Calu3 (cell line): ENCODE measurements at regions not wholly inside any gene's neighbourhood (a gene's known extent, or its start where the extent isn't known, plus 50 kb on each side); places are given as distances from the start of the nearest gene placed in this dataset.

Experiments
- BruUV-seq: library from RNA; stranded (reverse); fragments of 400-500 nt; replicated peaks from 2 replicates; lab custom pipeline; 2021; lab: Mats Ljungman, UMichigan
- CTCF ChIA-PET: fragments of 300-600 bp; sonication (Branson Sonifier 250); formaldehyde crosslinking; loops from one replicate; lab custom pipeline; 2022; ENCODE audit warnings: antibody characterized with exemption; lab: Charles Lee
- DNase-seq: peaks from one replicate; pipeline ENCODE4 v3.0.0; 2022
- H3K27ac Mint-ChIP-seq: one replicate; pipeline ENCODE4 v1.8.0; 2022; ENCODE audit warnings: mixed read lengths; ENCODE audit not compliant: unreplicated experiment
- H3K27me3 Mint-ChIP-seq: one replicate; pipeline ENCODE4 v1.8.0; 2022; ENCODE audit warnings: mixed read lengths; ENCODE audit not compliant: unreplicated experiment
- H3K36me3 Mint-ChIP-seq: one replicate; pipeline ENCODE4 v1.8.0; 2022; ENCODE audit warnings: mild to moderate bottlenecking, moderate library complexity, mixed read lengths; ENCODE audit not compliant: insufficient read depth, unreplicated experiment
- H3K4me1 Mint-ChIP-seq: one replicate; pipeline ENCODE4 v1.8.0; 2022; ENCODE audit warnings: mild to moderate bottlenecking, low read depth, mixed read lengths; ENCODE audit not compliant: unreplicated experiment
- H3K4me3 Mint-ChIP-seq: one replicate; pipeline ENCODE4 v1.8.0; 2022; ENCODE audit warnings: mild to moderate bottlenecking, low read depth, moderate library complexity, mixed read lengths; ENCODE audit not compliant: unreplicated experiment
- H3K9me3 Mint-ChIP-seq: one replicate; pipeline ENCODE4 v1.8.0; 2022; ENCODE audit warnings: low read depth, mixed read lengths; ENCODE audit not compliant: unreplicated experiment
- CTCF ChIP-seq: fragments of 200-600 bp; IDR thresholded peaks from one replicate; pipeline ENCODE4 v1.8.0; 2022; ENCODE audit warnings: antibody characterized with exemption; ENCODE audit not compliant: unreplicated experiment
- intact Hi-C: fragments of 100-400 bp; cut with micrococcal nuclease; formaldehyde crosslinking; loops from one replicate; pipeline ENCODE4 v1.10.0; 2022; ENCODE audit not compliant: unreplicated experiment

DNA sequence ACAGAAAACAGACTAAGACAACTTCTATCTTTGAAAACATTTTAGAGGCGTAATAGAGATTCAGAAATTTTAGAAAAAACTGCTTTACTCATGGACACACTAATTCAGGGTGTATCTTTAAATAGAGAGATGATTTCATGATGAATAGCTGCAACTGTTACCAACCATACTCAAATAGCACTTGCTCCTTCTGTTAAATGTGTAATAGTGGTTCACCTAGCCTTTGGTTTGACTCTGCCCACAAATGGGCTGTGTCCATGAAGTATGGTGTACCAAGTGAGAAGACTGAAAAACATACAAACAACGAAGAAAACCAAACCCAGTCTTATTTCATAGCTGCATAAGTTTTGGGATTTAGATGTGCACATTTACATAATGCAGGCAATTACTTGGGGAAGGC is 610.6 kb downstream of the PLCL1 start:
- no peak overlapping the region for H3K27ac Mint-ChIP-seq

DNA sequence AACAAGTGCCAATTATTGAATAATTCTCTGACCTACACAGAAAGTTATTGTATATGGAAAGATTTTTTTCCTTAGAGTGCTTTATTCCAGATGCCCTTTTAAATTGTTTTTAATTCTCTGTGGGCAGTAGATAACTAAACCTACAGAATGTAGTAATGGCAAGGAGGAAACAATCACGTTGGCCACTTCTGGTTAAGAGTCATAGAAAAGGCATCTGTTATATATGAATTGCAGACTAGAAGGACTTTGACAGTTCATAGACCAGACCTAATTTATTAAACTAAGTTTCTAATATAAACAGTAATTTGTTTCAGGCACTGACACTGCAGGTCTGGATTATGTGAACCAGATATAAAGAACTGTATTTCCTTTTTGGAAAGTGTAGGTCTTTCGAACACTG is 607.5 kb downstream of the PLCL1 start:
- no peaks in the 10 kb centered on the region for H3K4me1 Mint-ChIP-seq
- BruUV-seq = no TSS peak
- no peak for TF ChIP-seq CTCF
- no peak for DNase-seq
- no peak overlapping the region for H3K4me3 Mint-ChIP-seq
- H3K9me3 Mint-ChIP-seq = no peaks in the 10 kb centered on the region
- intact Hi-C loops = no loop called here
- H3K27ac Mint-ChIP-seq = no peak overlapping the region
- no peaks in the 10 kb centered on the region for H3K36me3 Mint-ChIP-seq
- no peaks in the 10 kb centered on the region for H3K27me3 Mint-ChIP-seq
- CTCF ChIA-PET = no interaction called here

More for the DNA sequence above, 610.6 kb downstream of the PLCL1 start:
- Mint-ChIP-seq H3K36me3 (no peaks in the 10 kb centered on the region), H3K9me3 (no peaks in the 10 kb centered on the region), H3K4me3 (no peak overlapping the region), H3K4me1 (no peaks in the 10 kb centered on the region), H3K27me3 (no peaks in the 10 kb centered on the region)
- no peak for DNase-seq
- no peak for TF ChIP-seq CTCF
- no TSS peak for BruUV-seq
- CTCF ChIA-PET = no interaction called here
- intact Hi-C loops = no loop called here

GRCh38 chr2:198408171-198408570 is 603.8 kb downstream of the PLCL1 start:
- H3K4me1 Mint-ChIP-seq = no peaks in the 10 kb centered on the region
- H3K27me3 Mint-ChIP-seq = no peaks in the 10 kb centered on the region
- no peaks in the 10 kb centered on the region for H3K9me3 Mint-ChIP-seq
- CTCF ChIA-PET = no interaction called here
- H3K4me3 Mint-ChIP-seq = no peak overlapping the region
- no peaks in the 10 kb centered on the region for H3K36me3 Mint-ChIP-seq
- BruUV-seq = no TSS peak
- intact Hi-C loops = no loop called here
- no peak overlapping the region for H3K27ac Mint-ChIP-seq
- no peak for DNase-seq
- TF ChIP-seq CTCF = no peak

DNA sequence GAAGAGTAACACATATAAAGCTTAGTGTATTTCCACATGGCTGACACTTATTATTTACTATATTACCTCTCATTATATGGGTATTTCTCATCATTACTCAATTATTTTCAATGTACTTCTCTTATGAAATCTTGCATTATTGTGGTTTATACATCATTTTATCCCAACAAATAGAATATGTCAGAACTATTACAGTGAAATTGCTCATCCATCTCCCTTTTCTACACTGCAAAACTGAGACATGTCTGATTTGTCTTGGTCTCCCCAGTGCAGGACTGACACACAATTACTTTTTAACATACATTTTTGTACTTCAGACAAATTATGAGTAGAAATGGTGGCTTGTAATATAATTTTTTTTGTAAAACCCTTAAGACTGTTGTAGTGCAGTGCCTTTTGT is 600.9 kb downstream of the PLCL1 start:
- DNase-seq = no peak
- CTCF ChIA-PET = no interaction called here
- H3K27ac Mint-ChIP-seq = no peak overlapping the region
- no peaks in the 10 kb centered on the region for H3K27me3 Mint-ChIP-seq
- no peak for TF ChIP-seq CTCF
- no peaks in the 10 kb centered on the region for H3K36me3 Mint-ChIP-seq
- no peaks in the 10 kb centered on the region for H3K4me1 Mint-ChIP-seq
- intact Hi-C loops = no loop called here
- H3K9me3 Mint-ChIP-seq = no peaks in the 10 kb centered on the region
- no TSS peak for BruUV-seq
- H3K4me3 Mint-ChIP-seq = no peak overlapping the region
